A673 (cell line): ENCODE measurements at regions not wholly inside any gene's neighbourhood (a gene's known extent, or its start where the extent isn't known, plus 50 kb on each side); places are given as distances from the start of the nearest gene placed in this dataset.

ENCODE experiments used
- BruUV-seq: library from RNA; stranded (reverse); fragments of 400-500 nt; replicated peaks from 2 replicates; lab custom pipeline; 2021; lab: Mats Ljungman, UMichigan
- CTCF ChIA-PET: fragments of 300-600 bp; sonication (Branson Sonifier 250); formaldehyde crosslinking; loops from one replicate; lab custom pipeline; 2022; ENCODE audit warnings: antibody characterized with exemption; lab: Charles Lee
- POLR2A ChIA-PET: fragments of 300-600 bp; sonication (Branson Sonifier 250); formaldehyde crosslinking; loops from one replicate; lab custom pipeline; 2022; ENCODE audit warnings: antibody characterized with exemption; ENCODE audit not compliant: low non-redundant PET; lab: Charles Lee
- DNase-seq: peaks from one replicate; pipeline ENCODE4 v3.0.0-alpha.2; 2015; ENCODE audit warnings: low spot score
- H3K27ac ChIP-seq: fragments of 200-600 bp; sonication (generic); 2 replicates; pipeline ENCODE4 v1.5.1; 2016; ENCODE audit warnings: mixed run types, low read depth, mild to moderate bottlenecking, mixed read lengths, antibody characterized with exemption, low read length; ENCODE audit not compliant: poor library complexity, severe bottlenecking
- H3K27me3 ChIP-seq: fragments of 200-600 bp; sonication (generic); replicated peaks from 2 replicates; pipeline ENCODE4 v1.6.1; 2017; ENCODE audit warnings: mixed run types, low read depth, mild to moderate bottlenecking, mixed read lengths, antibody characterized with exemption, low read length; ENCODE audit not compliant: insufficient read depth, poor library complexity
- H3K36me3 ChIP-seq: fragments of 200-600 bp; sonication (generic); 2 replicates; pipeline ENCODE4 v1.6.1; 2016; ENCODE audit warnings: mixed run types, mild to moderate bottlenecking, mixed read lengths, antibody characterized with exemption, low read length; ENCODE audit not compliant: insufficient read depth, poor library complexity, severe bottlenecking
- H3K4me1 ChIP-seq: fragments of 200-600 bp; sonication (generic); 2 replicates; pipeline ENCODE4 v1.6.1; 2017; ENCODE audit warnings: mixed run types, mild to moderate bottlenecking, mixed read lengths, antibody characterized with exemption, low read length; ENCODE audit not compliant: insufficient read depth, poor library complexity, severe bottlenecking
- H3K4me3 ChIP-seq: fragments of 200-600 bp; sonication (generic); 2 replicates; pipeline ENCODE4 v1.5.1; 2016; ENCODE audit warnings: low read depth, mixed run types, mild to moderate bottlenecking, mixed read lengths, low read length; ENCODE audit not compliant: poor library complexity, severe bottlenecking
- H3K9me3 ChIP-seq: fragments of 200-600 bp; sonication (generic); 2 replicates; pipeline ENCODE4 v1.6.1; 2016; ENCODE audit warnings: mixed run types, low read depth, mild to moderate bottlenecking, mixed read lengths, antibody characterized with exemption, low read length; ENCODE audit not compliant: poor library complexity, severe bottlenecking
- EZH2 ChIP-seq: fragments of 200-600 bp; sonication (generic); IDR thresholded peaks from 2 replicates; pipeline ENCODE4 v1.6.1; 2017; ENCODE audit warnings: borderline replicate concordance, low read depth, mild to moderate bottlenecking, mixed read lengths, antibody characterized with exemption, low read length; ENCODE audit not compliant: poor library complexity, severe bottlenecking
- intact Hi-C: fragments of 100-400 bp; cut with micrococcal nuclease; formaldehyde crosslinking; loops from one replicate; pipeline ENCODE4 v1.10.0; 2022; ENCODE audit not compliant: unreplicated experiment
- TF ChIP-seq, protein P1 (sequence below): fragments of 300-800, 200-600 bp; sonication (generic); conservative IDR thresholded peaks from 2 replicates; pipeline ENCODE4 v1.5.1; 2017; ENCODE audit warnings: low read depth, mild to moderate bottlenecking, antibody characterized with exemption, low read length, moderate library complexity, mixed read lengths

DNA sequence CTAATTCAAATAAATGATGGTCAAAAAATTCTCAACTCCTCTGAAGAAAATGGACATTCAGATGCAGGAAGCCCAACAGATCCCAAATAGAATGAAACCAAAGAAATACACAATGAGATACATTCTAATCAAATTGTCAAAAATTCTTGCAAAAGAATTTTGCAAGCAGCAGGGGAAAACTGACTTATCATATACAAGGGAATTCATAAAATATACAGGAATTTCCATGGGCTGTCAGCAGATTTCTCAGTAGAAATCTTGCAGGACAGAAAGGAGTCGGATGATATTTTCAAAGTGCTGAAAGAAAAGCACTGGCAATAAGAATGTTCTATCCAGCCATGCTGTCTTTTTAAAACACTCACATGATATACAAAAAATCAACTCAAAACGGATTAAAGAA, 194.6 kb upstream of the ZC3H12C start:
- H3K4me1 ChIP-seq, result no peaks in the 10 kb centered on the region
- POLR2A ChIA-PET, result no interaction called here
- no peak for TF ChIP-seq EZH2
- TF ChIP-seq, protein P1, sequence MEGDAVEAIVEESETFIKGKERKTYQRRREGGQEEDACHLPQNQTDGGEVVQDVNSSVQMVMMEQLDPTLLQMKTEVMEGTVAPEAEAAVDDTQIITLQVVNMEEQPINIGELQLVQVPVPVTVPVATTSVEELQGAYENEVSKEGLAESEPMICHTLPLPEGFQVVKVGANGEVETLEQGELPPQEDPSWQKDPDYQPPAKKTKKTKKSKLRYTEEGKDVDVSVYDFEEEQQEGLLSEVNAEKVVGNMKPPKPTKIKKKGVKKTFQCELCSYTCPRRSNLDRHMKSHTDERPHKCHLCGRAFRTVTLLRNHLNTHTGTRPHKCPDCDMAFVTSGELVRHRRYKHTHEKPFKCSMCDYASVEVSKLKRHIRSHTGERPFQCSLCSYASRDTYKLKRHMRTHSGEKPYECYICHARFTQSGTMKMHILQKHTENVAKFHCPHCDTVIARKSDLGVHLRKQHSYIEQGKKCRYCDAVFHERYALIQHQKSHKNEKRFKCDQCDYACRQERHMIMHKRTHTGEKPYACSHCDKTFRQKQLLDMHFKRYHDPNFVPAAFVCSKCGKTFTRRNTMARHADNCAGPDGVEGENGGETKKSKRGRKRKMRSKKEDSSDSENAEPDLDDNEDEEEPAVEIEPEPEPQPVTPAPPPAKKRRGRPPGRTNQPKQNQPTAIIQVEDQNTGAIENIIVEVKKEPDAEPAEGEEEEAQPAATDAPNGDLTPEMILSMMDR, result no peak
- peaks cover 9% of the 10 kb centered on the region for H3K9me3 ChIP-seq
- BruUV-seq, result no TSS peak
- intact Hi-C loops, result no loop called here
- H3K36me3 ChIP-seq, result no peaks in the 10 kb centered on the region
- H3K27me3 ChIP-seq, result no peaks in the 10 kb centered on the region
- CTCF ChIA-PET, result no interaction called here
- H3K4me3 ChIP-seq, result no peak overlapping the region
- DNase-seq, result no peak
- H3K27ac ChIP-seq, result no peak overlapping the region

DNA sequence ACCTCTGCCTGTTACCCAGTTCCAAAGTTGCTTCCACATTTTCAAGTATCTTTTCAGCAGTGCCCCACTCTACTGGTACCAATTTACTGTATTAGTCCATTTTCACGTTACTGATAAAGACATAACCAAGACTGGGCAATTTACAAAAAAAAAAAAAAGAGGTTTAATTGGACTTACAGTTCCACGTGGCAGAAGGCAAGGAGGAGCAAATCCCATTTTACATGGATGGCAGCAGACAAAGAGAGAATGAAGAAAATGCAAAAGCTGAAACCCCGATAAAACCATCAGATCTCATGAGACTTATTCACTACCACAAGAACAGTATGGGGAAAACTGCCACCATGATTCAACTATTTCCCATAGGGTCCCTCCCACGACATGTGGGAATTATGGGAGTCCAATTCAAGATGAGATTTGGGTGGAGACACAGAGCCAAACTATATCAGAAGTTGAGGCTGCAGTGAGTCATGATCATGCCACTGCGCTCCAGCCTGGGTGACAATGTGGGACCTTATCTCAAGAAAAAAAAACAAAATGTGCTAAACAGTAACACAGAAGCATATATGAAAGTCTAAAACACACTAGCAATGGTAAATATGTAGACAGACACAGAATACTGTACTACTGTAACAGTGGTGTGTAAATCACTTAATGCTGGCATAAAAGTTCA, 190.3 kb upstream of the ZC3H12C start:
- no TSS peak for BruUV-seq
- H3K4me3 ChIP-seq, result no peak overlapping the region
- H3K27ac ChIP-seq, result no peak overlapping the region
- no peak for DNase-seq
- CTCF ChIA-PET, result no interaction called here
- no peaks in the 10 kb centered on the region for H3K36me3 ChIP-seq
- intact Hi-C loops, result no loop called here
- POLR2A ChIA-PET, result no interaction called here
- H3K4me1 ChIP-seq, result no peaks in the 10 kb centered on the region
- TF ChIP-seq EZH2, result no peak
- TF ChIP-seq, protein P1, result no peak
- peaks cover 9% of the 10 kb centered on the region for H3K9me3 ChIP-seq
- no peaks in the 10 kb centered on the region for H3K27me3 ChIP-seq

DNA sequence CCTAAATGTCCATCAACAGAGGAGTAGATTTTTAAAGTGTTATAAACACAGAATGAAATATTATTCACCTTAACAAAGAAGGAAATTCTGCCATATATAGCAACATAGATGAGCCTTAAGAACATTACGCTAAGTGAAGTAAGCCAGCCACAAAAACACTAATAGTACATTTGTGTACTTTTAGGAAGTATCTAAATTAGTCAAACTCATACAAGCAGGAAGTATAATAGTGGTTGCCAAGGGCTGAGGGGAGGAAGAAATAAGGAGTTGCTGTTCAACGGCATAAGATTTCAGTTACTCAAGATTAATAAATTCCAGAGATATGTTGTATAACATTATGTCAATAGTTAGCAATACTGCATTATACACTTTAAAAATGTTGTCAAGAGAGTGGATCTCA, 181.7 kb upstream of the ZC3H12C start:
- no TSS peak for BruUV-seq
- POLR2A ChIA-PET, result no interaction called here
- H3K36me3 ChIP-seq, result no peaks in the 10 kb centered on the region
- TF ChIP-seq, protein P1, result no peak
- no peak for TF ChIP-seq EZH2
- H3K27me3 ChIP-seq, result no peaks in the 10 kb centered on the region
- H3K4me3 ChIP-seq, result no peak overlapping the region
- H3K4me1 ChIP-seq, result no peaks in the 10 kb centered on the region
- no peak overlapping the region for H3K27ac ChIP-seq
- CTCF ChIA-PET, result no interaction called here
- intact Hi-C loops, result no loop called here
- no peaks in the 10 kb centered on the region for H3K9me3 ChIP-seq
- no peak for DNase-seq
